Gastrocnemius medialis (tissue), 4 donors: ENCODE measurements at regions not wholly inside any gene's neighbourhood (a gene's known extent, or its start where the extent isn't known, plus 50 kb on each side); places are given as distances from the start of the nearest gene placed in this dataset.

Experiments used
- ATAC-seq, 2 donors: fragments of 150-250 bp; one replicate each; pipeline ENCODE4 v1.9.1; 2016
- DNase-seq, 2 donors: peaks; one replicate each; pipeline ENCODE4 v3.0.0-alpha.2; 2019
- H3K27ac ChIP-seq, 4 donors: fragments of 200-600 bp; sonication (generic); 1 replicate in 1 of 4; 2 replicates in 3 of 4; pipeline ENCODE4 v1.5.1; 2016 to 2018; ENCODE audit warnings: mild to moderate bottlenecking in 2 of 4, moderate library complexity in 1 of 4
- H3K27me3 ChIP-seq, 3 donors: fragments of 200-600 bp; sonication (generic) in 2 of 3; 1 replicate in 1 of 3; 2 replicates in 2 of 3; pipeline versions ENCODE4 v1.5.1 to v1.6.0; 2016 to 2019; ENCODE audit warnings: mild to moderate bottlenecking in 1 of 3, moderate library complexity in 1 of 3
- H3K36me3 ChIP-seq, 2 donors: fragments of 200-600 bp; sonication (generic) in 1 of 2; one replicate each; pipeline ENCODE4 v1.5.1; 2017 to 2018
- H3K4me1 ChIP-seq, 2 donors: fragments of 200-600 bp; sonication (generic) in 1 of 2; one replicate each; pipeline ENCODE4 v1.5.1; 2016 to 2017; ENCODE audit warnings: mild to moderate bottlenecking in 2 of 2
- H3K4me3 ChIP-seq, 4 donors: fragments of 200-600 bp; sonication (generic) in 3 of 4; 1 replicate in 1 of 4; 2 replicates in 3 of 4; pipeline ENCODE4 v1.5.1; 2016 to 2019; ENCODE audit warnings: mild to moderate bottlenecking in 2 of 4
- H3K9me3 ChIP-seq, 3 donors: fragments of 200-600 bp; sonication (generic) in 2 of 3; 1 replicate in 1 of 3; 2 replicates in 2 of 3; pipeline ENCODE4 v1.5.1; 2016 to 2019
- POLR2A ChIP-seq, 2 donors: fragments of 450-650 bp; IDR thresholded peaks; one replicate each; pipeline ENCODE4 v1.6.1; 2017; ENCODE audit warnings: antibody characterized with exemption in 2 of 2, mild to moderate bottlenecking in 2 of 2, moderate library complexity in 2 of 2
- in situ Hi-C, 4 donors: fragments of 200-750 bp; cut with MboI; loops; one replicate each; pipeline versions ENCODE4 v1.15.0 to v1.8.0; 2017; ENCODE audit warnings: low sequenced_read_pairs in 4 of 4
- intact Hi-C: fragments of 100-400 bp; cut with DNase I; formaldehyde crosslinking; loops from one replicate; pipeline ENCODE4 v1.15.1; 2023; ENCODE audit warnings: low total_unique reads
- TF ChIP-seq, protein P1 (sequence below), 5 experiments: fragments of 450-650 bp in 3 of 5; fragments of 200-600 bp in 2 of 5; sonication (generic) in 2 of 5; IDR thresholded peaks in 4 of 5; conservative IDR thresholded peaks in 1 of 5; 1 replicate in 4 of 5; 2 replicates in 1 of 5; pipeline ENCODE4 v1.5.1; 2016 to 2019; ENCODE audit warnings: antibody characterized with exemption in 5 of 5, mild to moderate bottlenecking in 3 of 5, moderate library complexity in 3 of 5

DNA sequence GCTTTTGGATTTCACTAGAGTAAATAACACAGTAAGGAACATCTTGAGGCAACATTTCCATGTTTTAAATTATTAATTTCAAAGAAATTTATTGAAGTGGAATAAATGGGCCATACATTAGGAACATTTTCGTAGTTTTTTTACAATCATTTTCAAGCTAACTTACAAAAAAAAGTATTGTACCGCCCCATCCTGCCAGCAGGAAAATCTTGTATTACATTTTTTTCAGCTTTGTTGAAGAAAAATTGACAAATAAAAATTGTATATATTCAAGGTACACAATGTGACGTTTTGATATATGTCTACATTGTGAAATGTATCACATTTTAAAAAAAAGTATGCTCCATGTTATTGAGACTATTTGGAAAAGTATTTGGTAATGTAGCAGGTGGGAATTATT lies 1001.9 kb upstream of the NR2F2 start:
- ATAC-seq: no peak
- peak overlapping the region in 3 of 4 donors; percentile 8 to 46 (median 37) for H3K4me3 ChIP-seq
- H3K27me3 ChIP-seq: peaks cover 0 to 9% (median 0%) of the 10 kb centered on the region in 3 donors
- intact Hi-C loops (loop anchor here (5.0 kb wide), 1 partner anchor 994 kb away; no protein-coding TSS in a partner anchor), in situ Hi-C loops (no loop called here)
- H3K36me3 ChIP-seq: no peaks in the 10 kb centered on the region
- no peaks in the 10 kb centered on the region for H3K4me1 ChIP-seq
- no peak for TF ChIP-seq POLR2A (IDR thresholded peaks at IDR 0.05)
- TF ChIP-seq, protein P1, sequence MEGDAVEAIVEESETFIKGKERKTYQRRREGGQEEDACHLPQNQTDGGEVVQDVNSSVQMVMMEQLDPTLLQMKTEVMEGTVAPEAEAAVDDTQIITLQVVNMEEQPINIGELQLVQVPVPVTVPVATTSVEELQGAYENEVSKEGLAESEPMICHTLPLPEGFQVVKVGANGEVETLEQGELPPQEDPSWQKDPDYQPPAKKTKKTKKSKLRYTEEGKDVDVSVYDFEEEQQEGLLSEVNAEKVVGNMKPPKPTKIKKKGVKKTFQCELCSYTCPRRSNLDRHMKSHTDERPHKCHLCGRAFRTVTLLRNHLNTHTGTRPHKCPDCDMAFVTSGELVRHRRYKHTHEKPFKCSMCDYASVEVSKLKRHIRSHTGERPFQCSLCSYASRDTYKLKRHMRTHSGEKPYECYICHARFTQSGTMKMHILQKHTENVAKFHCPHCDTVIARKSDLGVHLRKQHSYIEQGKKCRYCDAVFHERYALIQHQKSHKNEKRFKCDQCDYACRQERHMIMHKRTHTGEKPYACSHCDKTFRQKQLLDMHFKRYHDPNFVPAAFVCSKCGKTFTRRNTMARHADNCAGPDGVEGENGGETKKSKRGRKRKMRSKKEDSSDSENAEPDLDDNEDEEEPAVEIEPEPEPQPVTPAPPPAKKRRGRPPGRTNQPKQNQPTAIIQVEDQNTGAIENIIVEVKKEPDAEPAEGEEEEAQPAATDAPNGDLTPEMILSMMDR (IDR thresholded peaks at IDR 0.05 in 4 of 5, conservative IDR thresholded peaks at IDR 0.05 in 1 of 5): no peak
- no peak for DNase-seq
- H3K27ac ChIP-seq: peak overlapping the region; percentile 57 to 72 (median 66)
- no peaks in the 10 kb centered on the region for H3K9me3 ChIP-seq

DNA sequence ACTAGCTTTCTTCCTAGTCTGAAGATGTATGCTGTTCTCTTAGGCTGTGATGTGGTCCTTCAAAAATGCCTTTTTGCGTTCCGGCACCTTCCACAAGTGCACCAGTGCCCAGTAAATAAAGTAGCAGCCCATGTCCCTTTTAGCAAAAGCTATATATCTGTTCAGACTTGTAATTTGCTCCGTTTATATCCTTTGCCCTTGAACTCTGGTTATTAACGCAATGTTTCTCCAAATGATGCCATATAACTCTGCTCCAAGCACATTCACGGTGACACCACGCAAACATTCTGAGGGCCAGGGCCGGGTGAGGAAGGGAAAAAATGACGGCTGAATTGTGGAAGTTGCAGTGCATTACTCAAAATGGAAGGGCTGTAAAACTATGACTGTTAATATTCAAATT lies 1001.1 kb upstream of the NR2F2 start:
- no peaks in the 10 kb centered on the region for H3K9me3 ChIP-seq
- H3K36me3 ChIP-seq: no peaks in the 10 kb centered on the region
- intact Hi-C loops (loop anchor here (5.0 kb wide), 1 partner anchor 993 kb away; no protein-coding TSS in a partner anchor), in situ Hi-C loops (no loop called here)
- ATAC-seq (no peak), DNase-seq (no peak)
- TF ChIP-seq, protein P1 (IDR thresholded peaks at IDR 0.05 in 4 of 5, conservative IDR thresholded peaks at IDR 0.05 in 1 of 5): no peak
- TF ChIP-seq POLR2A (IDR thresholded peaks at IDR 0.05): no peak
- H3K27ac ChIP-seq: peak overlapping the region in 3 of 4 donors; percentile 25 to 63 (median 57)
- no peaks in the 10 kb centered on the region for H3K4me1 ChIP-seq
- H3K27me3 ChIP-seq: peaks cover 0 to 9% (median 0%) of the 10 kb centered on the region in 3 donors
- peak overlapping the region in 2 of 4 donors; percentile 8 to 14 for H3K4me3 ChIP-seq

- no peaks in the 10 kb centered on the region for H3K27me3 ChIP-seq
- H3K36me3 ChIP-seq: no peaks in the 10 kb centered on the region
- no peak overlapping the region for H3K27ac ChIP-seq
- in situ Hi-C loops (no loop called here), intact Hi-C loops (no loop called here)
- no peak for TF ChIP-seq POLR2A (IDR thresholded peaks at IDR 0.05)
- TF ChIP-seq, protein P1 (IDR thresholded peaks at IDR 0.05 in 4 of 5, conservative IDR thresholded peaks at IDR 0.05 in 1 of 5): no peak
- no peaks in the 10 kb centered on the region for H3K4me1 ChIP-seq
- H3K4me3 ChIP-seq: no peak overlapping the region
- no peak for DNase-seq
- H3K9me3 ChIP-seq: no peaks in the 10 kb centered on the region
- no peak for ATAC-seq
These were observed 988.8 kb upstream of the NR2F2 start for GRCh38 chr15:95341686-95342085.

GRCh38 chr15:95345867-95346266 lies 984.6 kb upstream of the NR2F2 start:
- in situ Hi-C loops (no loop called here), intact Hi-C loops (no loop called here)
- TF ChIP-seq POLR2A (IDR thresholded peaks at IDR 0.05): no peak
- TF ChIP-seq, protein P1 (IDR thresholded peaks at IDR 0.05 in 4 of 5, conservative IDR thresholded peaks at IDR 0.05 in 1 of 5): no peak
- DNase-seq: no peak
- Histone ChIP-seq H3K27ac (no peak overlapping the region), H3K4me1 (no peaks in the 10 kb centered on the region), H3K27me3 (no peaks in the 10 kb centered on the region), H3K36me3 (no peaks in the 10 kb centered on the region), H3K4me3 (no peak overlapping the region), H3K9me3 (no peaks in the 10 kb centered on the region)
- ATAC-seq: no peak
